CD1c-positive myeloid dendritic cell (primary cell): ENCODE measurements at regions not wholly inside any gene's neighbourhood (a gene's known extent, or its start where the extent isn't known, plus 50 kb on each side); places are given as distances from the start of the nearest gene placed in this dataset.
"Not testable (repeated sequence)": the region's sequence is repeated elsewhere in the genome, so short reads cannot be mapped to it uniquely, and the experiment has no call there.

ENCODE experiments used
- DNase-seq: peaks from one replicate; pipeline ENCODE4 v3.0.0-alpha.2; 2016; ENCODE audit errors: extremely low spot score

- no peak for DNase-seq
Observed at GRCh38 chr6:9704989-9705388, 709.9 kb downstream of the TFAP2A start.

DNA sequence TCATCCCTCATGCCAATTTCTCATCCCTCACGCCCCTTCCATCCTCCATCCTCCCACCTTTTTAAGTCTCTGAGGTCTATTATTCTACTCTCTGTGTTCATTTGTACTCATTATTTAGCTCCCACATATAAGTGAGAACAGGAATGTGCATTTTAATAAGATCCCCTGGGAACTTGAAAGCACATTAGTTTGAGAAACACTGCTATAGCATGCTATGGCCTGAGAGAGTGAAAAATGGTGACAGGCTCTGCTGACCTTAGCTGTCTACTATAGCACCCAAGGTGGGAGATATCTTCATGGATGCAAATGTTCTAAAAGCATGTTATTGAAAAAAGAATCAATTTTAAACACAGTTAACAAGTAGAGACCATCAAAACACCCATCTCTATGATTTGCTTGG lies 712.0 kb downstream of the TFAP2A start:
- DNase-seq = no peak

DNA sequence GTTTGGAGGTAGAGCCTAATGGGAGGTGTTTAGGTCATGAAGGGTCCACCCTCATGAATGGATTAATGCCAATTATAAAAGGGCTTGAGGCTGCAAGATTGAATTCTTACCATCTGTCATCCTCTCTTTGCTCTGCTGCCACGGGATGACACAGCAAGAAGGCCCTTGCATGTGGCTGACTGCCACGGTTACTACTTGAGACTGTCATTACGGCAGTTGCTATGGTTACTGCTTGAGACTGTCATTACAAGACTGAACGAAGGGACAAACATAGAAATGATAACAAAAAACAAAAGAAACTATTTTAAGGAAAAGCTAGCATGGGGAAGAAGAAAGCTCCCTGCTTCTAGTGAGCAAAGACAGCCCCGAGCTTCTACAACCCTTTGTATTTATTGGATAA lies 715.0 kb downstream of the TFAP2A start:
- DNase-seq = no peak

DNA sequence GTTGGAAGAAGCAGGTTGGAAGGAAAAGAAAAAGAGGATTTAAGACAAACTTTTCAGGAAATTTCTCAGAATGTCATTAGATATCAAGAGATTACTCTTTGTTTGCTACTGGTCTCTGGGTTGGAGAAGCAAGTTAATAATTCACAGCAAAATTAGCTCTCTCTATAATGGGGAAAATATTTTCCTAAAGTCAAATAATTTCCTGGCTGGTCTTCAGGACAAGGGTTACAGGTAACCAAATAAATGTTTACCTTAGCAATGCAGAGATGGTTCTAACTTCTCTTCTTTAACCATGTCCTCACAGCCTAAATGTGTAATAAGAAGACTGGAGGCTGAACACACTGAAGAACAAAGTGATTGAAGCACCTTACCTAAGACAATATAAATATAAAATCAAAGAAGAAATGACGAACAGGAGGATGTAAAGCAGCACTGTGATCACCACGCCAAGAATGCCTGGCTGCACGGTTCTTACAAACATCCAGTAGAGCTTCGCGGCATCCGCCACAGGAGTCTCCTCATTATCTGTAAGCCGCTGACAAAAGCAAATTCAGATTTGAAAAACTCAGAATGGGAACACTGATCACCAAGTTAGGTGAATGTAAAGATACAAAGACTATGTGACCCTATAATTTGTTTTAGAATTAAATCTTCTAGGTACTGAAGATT lies 717.5 kb downstream of the TFAP2A start:
- no peak for DNase-seq

- no peak for DNase-seq
Observed at GRCh38 chr6:9690388-9690787, 724.5 kb downstream of the TFAP2A start.

GRCh38 chr6:9680727-9681126 lies 734.1 kb downstream of the TFAP2A start:
- DNase-seq = not testable (repeated sequence)

DNA sequence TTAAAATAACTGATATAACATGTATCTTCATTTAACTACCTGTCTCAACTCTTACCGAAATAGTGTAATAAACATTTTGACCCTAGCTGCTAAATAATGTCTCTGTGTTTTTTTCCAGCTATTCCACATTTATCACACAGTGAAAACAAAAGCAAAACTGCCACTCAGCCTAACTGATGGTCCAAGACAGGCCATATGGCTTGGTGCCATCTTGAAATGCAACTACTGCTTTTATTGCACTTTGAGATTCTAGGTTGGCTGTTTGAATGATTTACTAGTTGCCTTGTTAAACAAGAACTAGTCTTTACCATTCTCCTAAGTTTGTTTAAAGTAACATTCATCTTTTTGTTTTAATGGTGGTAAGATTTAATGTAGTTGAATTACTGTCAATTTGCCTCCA lies 739.8 kb downstream of the TFAP2A start:
- DNase-seq = no peak

DNA sequence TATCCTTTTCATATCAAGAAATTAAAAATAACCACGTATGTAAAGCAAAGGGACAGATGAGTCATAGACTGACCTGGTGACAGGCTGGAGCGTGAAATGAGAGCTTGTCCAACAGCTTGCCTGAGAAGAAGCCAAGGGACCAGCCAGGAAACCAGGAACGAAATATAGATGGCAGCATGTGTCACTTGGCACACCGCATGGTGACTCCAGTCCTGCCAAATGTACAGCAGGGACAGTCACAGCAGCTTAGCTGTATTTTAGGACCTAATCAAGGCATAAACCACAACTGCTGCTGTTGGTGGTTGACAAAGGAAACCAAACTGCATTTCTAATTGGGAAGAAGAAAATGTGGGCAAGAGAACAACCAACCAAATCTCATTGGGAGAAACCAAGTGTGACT lies 755.0 kb downstream of the TFAP2A start:
- DNase-seq = no peak

- no peak for DNase-seq
Observed at GRCh38 chr6:9657994-9658393, 756.9 kb downstream of the TFAP2A start.

DNA sequence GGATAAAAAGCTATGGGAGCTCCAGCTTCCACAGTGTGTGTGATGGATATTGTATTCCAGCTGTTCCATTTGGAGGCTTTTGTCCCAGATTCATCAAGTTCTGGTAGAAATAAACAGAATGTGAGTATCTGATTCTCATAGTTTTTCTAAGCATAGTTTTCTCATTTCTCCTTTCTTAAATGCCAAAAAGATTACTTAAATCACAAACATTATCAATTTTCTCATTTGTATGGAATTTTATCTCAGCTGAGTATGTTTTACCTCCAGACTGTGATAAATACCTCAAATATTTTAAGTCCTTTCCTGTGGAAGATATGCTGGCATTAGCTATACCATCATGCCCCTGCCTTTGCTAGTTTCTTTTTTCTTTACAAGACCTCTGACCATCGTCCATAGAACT lies 767.3 kb downstream of the TFAP2A start:
- DNase-seq = no peak

GRCh38 chr6:9647071-9647445 lies 767.8 kb downstream of the TFAP2A start:
- no peak for DNase-seq

- no peak for DNase-seq
Observed at GRCh38 chr6:9646342-9647070, 768.4 kb downstream of the TFAP2A start.

GRCh38 chr6:9638861-9639260 lies 776.0 kb downstream of the TFAP2A start:
- no peak for DNase-seq

DNA sequence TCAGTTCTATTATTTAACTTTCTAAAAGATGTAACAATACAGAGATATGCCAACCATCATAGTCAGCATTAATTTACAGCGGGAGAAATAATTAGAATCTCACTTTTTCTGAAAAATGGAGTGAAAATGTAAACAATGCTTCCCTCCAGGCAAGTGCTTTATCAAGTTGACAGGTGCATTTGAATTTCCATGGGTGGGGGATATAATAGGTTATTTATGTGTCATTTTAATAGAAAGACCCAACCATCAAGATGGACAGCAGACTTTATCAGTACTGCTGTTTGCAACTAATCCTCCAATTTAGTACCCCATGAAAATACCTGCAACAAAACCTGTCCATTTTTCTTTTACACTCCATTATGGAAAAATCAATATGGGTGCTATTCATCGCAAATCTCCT lies 780.1 kb downstream of the TFAP2A start:
- DNase-seq = no peak

- no peak for DNase-seq
Observed at GRCh38 chr6:9632026-9632425, 782.8 kb downstream of the TFAP2A start.

GRCh38 chr6:9628819-9629218 lies 786.1 kb downstream of the TFAP2A start:
- DNase-seq = no peak

DNA sequence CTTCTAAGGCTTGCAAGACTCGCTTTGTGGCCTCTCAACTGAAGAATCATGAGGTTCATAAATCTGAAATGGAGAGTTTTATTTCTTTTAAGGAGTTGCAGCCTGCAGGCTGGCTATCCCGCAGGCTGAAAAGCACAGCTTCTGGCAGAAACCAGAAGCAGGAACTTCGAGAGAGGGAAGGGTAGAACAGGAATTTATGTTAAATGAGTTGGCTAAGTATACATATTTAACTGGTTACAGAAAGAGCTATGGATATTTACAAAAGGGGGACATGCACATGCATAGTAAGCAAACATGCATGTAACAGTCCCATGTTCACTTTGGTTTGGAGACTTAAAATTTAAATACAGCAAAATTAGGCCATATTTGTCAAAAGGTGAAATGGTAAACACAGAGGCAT lies 787.0 kb downstream of the TFAP2A start:
- no peak for DNase-seq

DNA sequence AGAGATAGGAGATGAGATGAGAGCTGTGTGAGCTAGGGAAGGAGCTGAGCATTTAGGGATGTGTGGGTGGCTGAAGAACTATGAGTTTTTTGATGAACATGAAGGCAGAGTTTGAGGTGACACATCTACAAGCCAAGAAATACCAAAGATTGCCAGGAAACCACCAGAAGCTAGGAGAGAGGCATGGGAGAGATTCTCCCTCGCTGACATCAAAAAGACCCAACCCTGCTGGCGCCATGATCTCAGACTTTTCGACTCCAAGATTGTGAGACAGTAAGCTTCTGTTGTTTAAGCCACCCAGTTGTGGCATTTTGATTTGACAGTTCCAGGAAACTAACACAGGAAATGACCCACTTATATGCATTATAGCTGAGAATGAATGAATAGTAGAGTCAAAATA lies 790.9 kb downstream of the TFAP2A start:
- DNase-seq = no peak

DNA sequence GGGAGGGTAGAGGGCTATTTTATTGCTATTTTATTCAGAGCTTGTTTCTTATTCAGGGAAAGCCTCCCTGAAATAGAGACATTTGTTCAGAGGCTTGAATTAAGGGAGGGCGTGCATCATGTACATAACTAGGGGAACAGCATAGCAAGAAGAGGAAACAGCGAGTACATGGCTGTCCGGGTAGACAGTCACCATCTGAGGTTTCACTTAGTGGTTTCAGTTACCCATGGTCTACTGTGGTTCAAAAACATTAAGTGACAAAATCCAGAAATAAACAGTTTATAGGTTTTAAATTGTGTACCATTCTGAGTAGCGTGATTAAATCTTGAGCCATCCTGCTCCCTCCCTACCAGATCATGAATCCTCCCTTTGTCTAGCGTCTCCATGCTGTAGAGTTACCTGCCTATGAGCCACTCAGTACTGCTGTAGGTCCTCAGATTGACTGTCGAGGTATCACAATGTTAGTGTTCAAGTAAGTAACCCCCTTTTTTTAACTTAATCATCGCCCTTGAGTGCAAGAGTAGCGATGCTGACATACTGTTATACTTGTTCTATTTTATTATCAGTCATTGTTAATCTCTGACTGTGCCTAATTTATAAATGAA lies 791.5 kb downstream of the TFAP2A start:
- no peak for DNase-seq

DNA sequence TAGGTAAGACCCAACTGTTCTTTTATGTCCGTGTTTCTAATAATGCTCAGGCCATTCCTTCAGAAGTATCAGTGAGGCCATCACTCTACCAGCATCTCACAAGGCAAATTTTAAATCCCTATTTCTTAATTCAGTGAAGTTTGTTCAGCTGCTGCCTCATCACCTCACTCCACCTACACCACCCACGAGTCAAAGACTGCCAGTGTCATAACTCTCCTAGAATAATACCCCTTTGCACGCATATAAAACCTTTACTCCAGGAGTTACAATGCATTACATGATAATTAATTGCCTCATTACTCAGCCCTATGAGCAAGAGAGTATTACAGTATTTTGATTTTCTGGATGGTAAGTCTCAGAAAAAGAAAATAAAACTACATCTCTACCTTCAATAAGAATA lies 793.6 kb downstream of the TFAP2A start:
- DNase-seq = no peak

- no peak for DNase-seq
Observed at GRCh38 chr6:9620687-9621086, 794.2 kb downstream of the TFAP2A start.

DNA sequence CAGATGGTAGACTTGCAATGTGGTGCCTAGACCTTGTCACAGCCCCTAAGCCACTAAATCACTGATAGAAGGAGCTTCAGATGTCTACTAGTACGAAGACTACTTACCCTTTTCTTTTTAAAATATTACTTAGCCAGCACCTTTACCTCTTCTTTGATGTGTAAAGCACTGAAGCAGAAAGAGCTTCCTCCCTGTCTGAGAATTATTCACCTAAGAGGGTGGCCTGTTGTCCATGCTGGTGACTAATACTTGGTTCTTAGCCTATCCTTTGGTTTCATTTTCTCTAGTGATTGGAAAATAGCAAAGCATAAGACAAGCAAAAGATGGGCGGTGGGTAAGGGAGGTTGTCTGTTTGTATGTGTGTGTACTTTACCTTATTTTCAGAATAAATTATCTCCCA lies 794.6 kb downstream of the TFAP2A start:
- DNase-seq = no peak

- no peak for DNase-seq
Observed at GRCh38 chr6:9614778-9615177, 800.1 kb downstream of the TFAP2A start.
